Left renal cortex interstitium (tissue), 4 donors: ENCODE measurements at regions not wholly inside any gene's neighbourhood (a gene's known extent, or its start where the extent isn't known, plus 50 kb on each side); places are given as distances from the start of the nearest gene placed in this dataset.
"Not testable (repeated sequence)": the region's sequence is repeated elsewhere in the genome, so short reads cannot be mapped to it uniquely, and the experiment has no call there.

Source experiments
- DNase-seq, 4 donors: peaks; one replicate each; pipeline ENCODE4 v3.0.0-alpha.2; 2013; ENCODE audit warnings: low read depth in 4 of 4, low spot score in 2 of 4, missing footprints in 1 of 4

- peak in 1 of 4 donors; percentile 13 for DNase-seq
These were observed 111.8 kb upstream of the PALMD start for GRCh38 chr1:99533909-99534637.

GRCh38 chr1:99534638-99534930 lies 111.3 kb upstream of the PALMD start:
- peak in 1 of 4 donors; percentile 25 for DNase-seq

GRCh38 chr1:99535470-99536164 lies 110.3 kb upstream of the PALMD start:
- no peak for DNase-seq

GRCh38 chr1:99537886-99538617 lies 107.9 kb upstream of the PALMD start:
- no peak for DNase-seq

- no peak for DNase-seq
These were observed 107.3 kb upstream of the PALMD start for GRCh38 chr1:99538618-99538956.

- no peak for DNase-seq
These were observed 106.8 kb upstream of the PALMD start for GRCh38 chr1:99539131-99539530.

- DNase-seq, result no peak
These were observed 105.2 kb upstream of the PALMD start for GRCh38 chr1:99540744-99541143.

GRCh38 chr1:99544328-99544727 lies 101.6 kb upstream of the PALMD start:
- no peak for DNase-seq

- no peak for DNase-seq
These were observed 99.2 kb upstream of the PALMD start for GRCh38 chr1:99546432-99547416.

GRCh38 chr1:99548943-99549605 lies 96.8 kb upstream of the PALMD start:
- no peak for DNase-seq

GRCh38 chr1:99550198-99550597 lies 95.7 kb upstream of the PALMD start:
- DNase-seq, result no peak

- no peak for DNase-seq
These were observed 93.9 kb upstream of the PALMD start for GRCh38 chr1:99551812-99552614.

- no peak for DNase-seq
These were observed 92.6 kb upstream of the PALMD start for GRCh38 chr1:99553301-99553700.

GRCh38 chr1:99553819-99554218 lies 92.1 kb upstream of the PALMD start:
- DNase-seq, result not testable (repeated sequence)

GRCh38 chr1:99554727-99555126 lies 91.2 kb upstream of the PALMD start:
- no peak for DNase-seq

- DNase-seq, result no peak
These were observed 88.2 kb upstream of the PALMD start for GRCh38 chr1:99557546-99558202.

- DNase-seq, result no peak
These were observed 86.7 kb upstream of the PALMD start for GRCh38 chr1:99559166-99559565.

GRCh38 chr1:99560207-99561040 lies 85.5 kb upstream of the PALMD start:
- no peak for DNase-seq
